Activated CD4-positive, alpha-beta T cell treated with anti-CD3 and anti-CD28 coated beads for 36 hours (primary cell): ENCODE measurements at regions not wholly inside any gene's neighbourhood (a gene's known extent, or its start where the extent isn't known, plus 50 kb on each side); places are given as distances from the start of the nearest gene placed in this dataset.
A peak's percentile ranks its signal among the peaks of the same experiment; 100 is the strongest.

Experiments
- ATAC-seq: fragments of 200-7000 bp; cut with Tn5 transposase; one replicate; pipeline ENCODE4 v1.10.0; 2021; ENCODE audit warnings: mild to moderate bottlenecking, moderate library complexity
- CTCF ChIA-PET: fragments of 350-600 bp; sonication (Branson Sonifier 250); formaldehyde crosslinking; loops from one replicate; lab custom pipeline; 2021; ENCODE audit warnings: antibody characterized with exemption; lab: Charles Lee
- POLR2A ChIA-PET: fragments of 350-600 bp; sonication (Branson Sonifier 250); formaldehyde crosslinking; loops from one replicate; lab custom pipeline; 2021; ENCODE audit warnings: antibody characterized with exemption, inconsistent platforms; lab: Charles Lee
- DNase-seq: peaks from one replicate; pipeline ENCODE4 v3.0.0-alpha.2; 2020
- H3K27ac Mint-ChIP-seq: one replicate; pipeline ENCODE4 v1.8.0; 2021; ENCODE audit warnings: mixed read lengths
- H3K27me3 Mint-ChIP-seq: one replicate; pipeline ENCODE4 v1.8.0; 2021; ENCODE audit warnings: mixed read lengths
- H3K36me3 Mint-ChIP-seq: one replicate; pipeline ENCODE4 v1.8.0; 2021; ENCODE audit warnings: low read depth, mixed read lengths
- H3K4me1 Mint-ChIP-seq: one replicate; pipeline ENCODE4 v1.8.0; 2021; ENCODE audit warnings: mixed read lengths
- H3K4me3 Mint-ChIP-seq: one replicate; pipeline ENCODE4 v1.8.0; 2021; ENCODE audit warnings: mild to moderate bottlenecking, moderate library complexity, mixed read lengths
- H3K9me3 Mint-ChIP-seq: one replicate; pipeline ENCODE4 v1.8.0; 2021; ENCODE audit warnings: low read depth, mixed read lengths
- intact Hi-C, 2 experiments: fragments of 100-400 bp; cut with DNase I in 1 of 2; cut with micrococcal nuclease in 1 of 2; formaldehyde crosslinking; loops; one replicate each; pipeline versions ENCODE4 v1.14.2 to v1.15.1; 2022 to 2024; cut with DNase I, micrococcal nuclease

DNA sequence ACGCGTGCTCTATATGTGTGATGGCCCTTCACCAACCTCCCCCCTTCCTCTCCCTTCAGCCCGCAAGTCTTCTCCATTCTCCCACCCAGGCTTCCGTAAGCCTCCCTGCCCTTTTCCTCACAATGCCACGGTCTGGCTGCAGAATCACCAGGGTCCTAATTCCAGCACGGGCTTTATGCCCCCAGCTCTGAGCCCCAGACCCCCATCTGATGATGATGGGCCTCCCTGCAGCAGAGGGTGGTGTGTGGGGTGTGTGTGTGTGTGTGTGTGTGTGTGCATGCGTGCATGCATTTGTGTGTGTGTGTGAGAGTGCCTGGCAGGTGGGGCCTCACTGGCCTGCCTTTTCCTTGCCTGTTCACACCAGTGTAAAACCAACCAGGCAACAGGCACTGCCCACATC is 109.9 kb downstream of the OAT start:
- ChIA-PET POLR2A (no interaction called here), CTCF (no interaction called here)
- DNase-seq (no peak), ATAC-seq (no peak)
- Mint-ChIP-seq H3K27me3 (no peaks in the 10 kb centered on the region), H3K4me3 (no peak overlapping the region), H3K36me3 (no peaks in the 10 kb centered on the region), H3K4me1 (no peaks in the 10 kb centered on the region), H3K9me3 (no peaks in the 10 kb centered on the region), H3K27ac (no peak overlapping the region)
- intact Hi-C loops, result no loop called here

DNA sequence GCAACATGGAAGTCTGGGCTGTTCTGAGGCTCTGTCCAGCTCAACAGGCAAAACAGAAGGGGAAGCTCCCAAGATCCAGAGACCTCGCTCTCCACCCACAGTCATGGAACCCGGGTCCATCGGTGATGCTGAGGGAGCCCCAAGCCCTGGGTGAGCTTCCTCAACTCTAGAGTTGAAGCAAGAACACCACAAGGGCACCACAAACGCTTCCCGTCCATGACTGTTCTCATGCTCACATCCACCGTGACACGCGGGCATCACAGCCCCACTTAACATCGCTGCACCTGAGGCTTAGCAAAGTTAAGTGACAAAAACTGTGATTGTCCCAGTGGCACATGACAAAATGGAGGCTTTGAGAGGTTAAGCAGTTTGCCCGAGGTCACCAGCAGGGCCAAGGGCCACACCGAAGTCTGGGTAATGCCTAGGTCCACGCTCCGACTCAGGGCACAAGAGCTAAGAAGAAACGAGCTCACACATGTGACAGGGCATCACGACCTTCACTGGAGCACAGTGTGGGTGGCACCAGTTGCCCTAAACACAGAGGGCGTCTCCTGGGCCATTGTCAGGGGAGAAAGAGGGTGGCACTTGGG is 110.6 kb downstream of the OAT start:
- ATAC-seq (no peak), DNase-seq (no peak)
- H3K4me3 Mint-ChIP-seq, result no peak overlapping the region
- H3K4me1 Mint-ChIP-seq, result no peaks in the 10 kb centered on the region
- no peaks in the 10 kb centered on the region for H3K27me3 Mint-ChIP-seq
- intact Hi-C loops, result no loop called here
- ChIA-PET CTCF (interaction anchor here (0.6 kb wide), 1 partner anchor 274 kb away, joined by 3 read pairs; no protein-coding TSS in a partner anchor), POLR2A (no interaction called here)
- no peaks in the 10 kb centered on the region for H3K36me3 Mint-ChIP-seq
- no peaks in the 10 kb centered on the region for H3K9me3 Mint-ChIP-seq
- no peak overlapping the region for H3K27ac Mint-ChIP-seq

DNA sequence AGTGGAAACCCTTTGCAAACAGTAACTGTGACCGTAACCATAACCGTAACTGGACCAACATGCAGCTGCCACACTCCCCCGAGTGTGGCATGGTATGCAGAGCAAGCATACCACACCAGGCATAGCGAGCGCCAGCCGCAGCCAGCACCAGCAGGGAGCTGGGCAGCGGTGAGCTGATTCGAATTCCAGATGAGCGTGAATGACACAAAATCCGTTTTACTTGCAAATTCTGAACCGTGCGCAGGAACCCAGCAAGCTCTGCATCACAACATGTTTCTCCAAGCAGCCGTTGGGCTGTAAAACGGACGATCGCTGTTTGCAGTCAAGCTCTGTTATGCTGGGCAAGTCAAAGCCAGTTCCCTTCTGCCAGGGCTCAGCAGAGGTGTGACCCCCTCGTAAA is 111.1 kb downstream of the OAT start:
- ChIA-PET CTCF (interaction anchor here (0.6 kb wide), 1 partner anchor 273 kb away, joined by 3 read pairs; no protein-coding TSS in a partner anchor), POLR2A (no interaction called here)
- DNase-seq (no peak), ATAC-seq (no peak)
- H3K27ac Mint-ChIP-seq, result no peak overlapping the region
- no peak overlapping the region for H3K4me3 Mint-ChIP-seq
- H3K9me3 Mint-ChIP-seq, result no peaks in the 10 kb centered on the region
- H3K4me1 Mint-ChIP-seq, result no peaks in the 10 kb centered on the region
- intact Hi-C loops, result no loop called here
- no peaks in the 10 kb centered on the region for H3K36me3 Mint-ChIP-seq
- no peaks in the 10 kb centered on the region for H3K27me3 Mint-ChIP-seq

DNA sequence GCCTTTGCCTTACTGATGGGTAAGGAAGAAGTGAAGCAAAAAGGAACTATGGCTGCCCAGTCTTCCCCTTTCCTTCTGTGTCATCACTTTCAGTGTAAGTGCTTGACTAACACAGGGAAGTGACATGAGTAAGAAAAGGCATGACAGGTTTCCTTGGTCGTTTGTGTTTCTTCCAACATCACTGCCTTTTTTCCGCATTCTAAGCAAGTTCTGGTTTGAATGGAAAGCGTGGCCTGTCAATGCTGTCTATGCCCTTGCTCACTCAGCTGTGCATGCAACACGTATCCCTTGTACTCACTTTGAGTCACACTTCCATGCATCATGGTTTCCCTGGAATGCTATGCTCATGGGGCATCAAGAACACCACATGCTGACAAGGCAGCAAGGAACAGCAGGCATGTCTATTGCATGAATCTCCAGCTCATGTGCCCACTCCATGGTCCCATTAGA is 111.8 kb downstream of the OAT start:
- no peak for DNase-seq
- POLR2A ChIA-PET, result no interaction called here
- CTCF ChIA-PET, result no interaction called here
- no peak overlapping the region for H3K4me3 Mint-ChIP-seq
- no peaks in the 10 kb centered on the region for H3K36me3 Mint-ChIP-seq
- no peaks in the 10 kb centered on the region for H3K27me3 Mint-ChIP-seq
- peak; percentile 51 for ATAC-seq
- H3K4me1 Mint-ChIP-seq, result no peaks in the 10 kb centered on the region
- H3K27ac Mint-ChIP-seq, result no peak overlapping the region
- intact Hi-C loops, result no loop called here
- H3K9me3 Mint-ChIP-seq, result no peaks in the 10 kb centered on the region

DNA sequence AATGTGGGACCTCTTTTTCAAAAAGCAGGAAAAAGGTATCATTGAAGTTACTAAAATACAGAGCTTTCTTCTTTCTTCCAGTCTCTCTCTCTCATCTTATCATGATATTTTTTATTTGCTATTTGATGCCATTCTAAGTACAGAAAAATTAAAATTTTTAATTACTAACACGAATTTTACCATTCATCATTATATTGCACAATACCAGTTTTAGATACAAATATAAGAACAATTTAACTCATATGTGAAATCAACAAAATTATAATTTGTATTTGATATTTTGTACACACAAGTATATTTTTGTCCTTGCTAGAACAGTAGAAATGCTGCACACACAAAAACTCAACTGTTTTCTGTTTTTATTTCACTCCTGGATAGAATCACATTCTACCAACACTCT is 112.2 kb downstream of the OAT start:
- ATAC-seq, result no peak
- Mint-ChIP-seq H3K9me3 (no peaks in the 10 kb centered on the region), H3K4me1 (no peaks in the 10 kb centered on the region), H3K27me3 (no peaks in the 10 kb centered on the region), H3K27ac (no peak overlapping the region), H3K4me3 (no peak overlapping the region), H3K36me3 (no peaks in the 10 kb centered on the region)
- CTCF ChIA-PET, result no interaction called here
- intact Hi-C loops, result no loop called here
- POLR2A ChIA-PET, result no interaction called here
- no peak for DNase-seq

DNA sequence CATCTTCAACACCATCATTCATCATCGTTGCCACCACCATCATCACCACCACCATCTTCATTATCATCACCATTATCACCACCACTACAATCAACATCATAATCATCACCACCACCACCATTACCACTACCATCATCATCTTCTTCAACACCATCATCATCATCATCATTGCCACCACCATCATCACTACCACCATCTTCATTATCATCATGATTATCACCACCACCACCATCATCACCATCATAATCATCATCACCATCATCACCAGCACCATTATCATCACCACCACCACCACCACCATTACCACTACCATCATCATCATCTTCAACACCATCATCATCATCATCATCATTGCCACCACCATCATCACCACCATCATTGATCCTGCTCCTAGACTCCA is 112.7 kb downstream of the OAT start:
- H3K4me1 Mint-ChIP-seq, result no peaks in the 10 kb centered on the region
- DNase-seq (no peak), ATAC-seq (no peak)
- ChIA-PET CTCF (no interaction called here), POLR2A (no interaction called here)
- intact Hi-C loops, result no loop called here
- no peaks in the 10 kb centered on the region for H3K27me3 Mint-ChIP-seq
- no peaks in the 10 kb centered on the region for H3K36me3 Mint-ChIP-seq
- no peak overlapping the region for H3K27ac Mint-ChIP-seq
- H3K9me3 Mint-ChIP-seq, result peaks cover under 1% of the 10 kb centered on the region
- no peak overlapping the region for H3K4me3 Mint-ChIP-seq

DNA sequence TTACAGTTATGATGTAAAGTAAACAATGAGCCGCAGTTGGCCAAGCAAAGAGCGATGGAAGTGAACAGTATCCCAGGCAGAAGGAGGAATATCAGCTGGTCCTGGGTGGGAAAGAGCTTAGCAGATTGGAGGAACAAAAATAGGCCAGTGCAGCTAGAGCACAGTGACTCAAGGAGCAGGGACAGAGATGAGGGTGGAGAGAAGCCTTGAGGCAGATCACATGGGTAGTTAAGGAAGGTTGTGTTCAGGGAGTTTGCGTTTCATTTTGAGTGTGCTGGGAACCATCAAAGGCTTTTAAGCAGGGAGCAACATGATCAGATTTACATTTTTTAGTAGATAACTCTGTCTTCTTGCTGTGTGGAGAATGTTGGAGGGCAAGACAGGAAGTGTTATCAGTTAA is 113.6 kb downstream of the OAT start:
- Mint-ChIP-seq H3K36me3 (no peaks in the 10 kb centered on the region), H3K4me3 (no peak overlapping the region), H3K27me3 (no peaks in the 10 kb centered on the region), H3K4me1 (no peaks in the 10 kb centered on the region), H3K27ac (no peak overlapping the region), H3K9me3 (peaks cover 8% of the 10 kb centered on the region)
- DNase-seq, result no peak
- CTCF ChIA-PET, result no interaction called here
- ATAC-seq, result no peak
- intact Hi-C loops, result no loop called here
- POLR2A ChIA-PET, result no interaction called here

DNA sequence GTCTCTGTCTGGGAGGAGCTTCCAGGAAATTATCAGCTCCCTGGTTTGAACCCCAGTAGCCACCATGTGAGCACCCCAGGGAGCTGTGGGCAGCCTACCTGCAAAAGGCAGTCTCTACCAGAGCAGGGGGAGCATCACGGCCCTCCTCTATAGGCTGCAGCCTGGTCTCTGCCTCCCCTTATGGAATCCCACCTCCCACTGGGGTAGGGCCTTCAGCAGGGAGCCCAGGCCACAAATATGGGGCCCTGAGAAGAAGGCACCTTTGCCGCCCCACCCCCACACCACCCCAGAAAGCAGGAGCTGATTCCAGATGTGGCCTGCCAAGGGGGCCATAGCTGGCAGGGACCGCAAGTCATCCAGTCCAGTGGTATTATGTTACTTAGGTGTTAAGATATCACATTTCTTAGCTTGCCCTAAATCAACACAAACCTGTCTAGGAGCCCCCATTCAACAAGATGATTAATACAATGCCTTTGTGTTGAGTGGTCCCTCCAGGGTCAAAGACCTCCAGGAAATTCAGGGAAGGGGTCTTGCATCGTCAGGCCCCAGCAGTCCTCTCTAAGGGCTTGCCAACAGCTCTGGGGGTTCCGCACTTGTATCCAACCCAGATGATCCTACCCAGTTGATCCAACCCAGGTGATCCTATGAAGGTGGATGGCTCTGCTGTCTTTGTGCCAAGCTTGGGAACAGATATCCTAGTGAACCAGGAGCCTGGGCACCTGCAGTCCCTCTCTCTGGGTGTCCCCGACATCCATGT is 114.9 kb downstream of the OAT start:
- H3K4me3 Mint-ChIP-seq, result no peak overlapping the region
- intact Hi-C loops, result no loop called here
- H3K36me3 Mint-ChIP-seq, result no peaks in the 10 kb centered on the region
- ATAC-seq (no peak), DNase-seq (no peak)
- ChIA-PET POLR2A (no interaction called here), CTCF (no interaction called here)
- H3K27me3 Mint-ChIP-seq, result no peaks in the 10 kb centered on the region
- H3K9me3 Mint-ChIP-seq, result peaks cover 9% of the 10 kb centered on the region
- no peaks in the 10 kb centered on the region for H3K4me1 Mint-ChIP-seq
- H3K27ac Mint-ChIP-seq, result no peak overlapping the region

DNA sequence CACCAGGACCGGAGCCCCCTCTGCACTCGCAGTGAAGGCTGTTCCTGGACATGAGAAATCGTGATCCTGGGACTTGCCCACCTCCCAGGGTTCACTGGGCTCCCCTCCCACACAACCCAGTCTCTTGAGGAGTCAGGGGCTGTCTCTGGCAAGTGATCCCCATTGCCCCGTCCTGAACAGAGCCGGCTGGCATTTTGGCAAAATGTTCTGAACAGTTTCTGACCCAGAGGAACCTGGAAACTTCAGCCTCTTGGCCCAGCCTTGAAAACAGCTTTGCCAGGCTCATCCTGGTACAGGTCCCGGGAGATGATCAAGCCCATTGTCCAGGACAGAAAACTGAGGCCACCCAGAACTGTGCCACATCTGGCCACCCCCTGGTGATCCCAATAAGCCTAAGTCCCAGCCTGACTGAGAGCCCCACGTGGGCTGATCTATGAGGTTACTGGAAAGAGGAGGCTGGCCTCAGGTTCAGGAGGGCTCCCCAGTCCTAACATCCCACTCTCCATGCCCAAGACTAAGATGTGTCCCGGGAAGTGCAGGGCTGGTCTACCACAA is 115.7 kb downstream of the OAT start:
- DNase-seq (no peak), ATAC-seq (no peak)
- Mint-ChIP-seq H3K36me3 (no peaks in the 10 kb centered on the region), H3K4me3 (no peak overlapping the region), H3K27ac (no peak overlapping the region), H3K27me3 (no peaks in the 10 kb centered on the region), H3K9me3 (peaks cover 9% of the 10 kb centered on the region), H3K4me1 (no peaks in the 10 kb centered on the region)
- POLR2A ChIA-PET, result no interaction called here
- intact Hi-C loops, result no loop called here
- CTCF ChIA-PET, result no interaction called here

DNA sequence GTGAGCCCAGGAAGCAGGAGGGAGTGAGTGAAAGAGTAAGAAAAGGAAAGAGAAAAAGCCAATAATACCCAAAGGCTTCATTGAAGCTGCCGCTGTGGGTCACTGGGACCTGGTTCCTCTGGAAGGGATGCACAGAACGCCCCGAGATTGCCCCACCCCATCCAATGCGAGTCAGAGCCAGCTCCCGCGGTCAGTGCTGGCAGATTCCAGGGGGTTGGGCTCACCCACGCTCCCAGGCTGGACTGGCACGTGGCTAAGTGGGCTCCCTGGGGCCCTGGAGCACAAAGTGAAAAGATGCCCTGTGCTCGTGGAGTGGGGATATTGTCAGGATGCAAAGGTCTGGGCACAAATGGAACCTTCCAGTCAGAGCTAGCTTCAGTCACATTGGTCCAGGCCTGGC is 117.0 kb downstream of the OAT start:
- H3K4me1 Mint-ChIP-seq, result no peaks in the 10 kb centered on the region
- H3K27me3 Mint-ChIP-seq, result no peaks in the 10 kb centered on the region
- ATAC-seq (no peak), DNase-seq (no peak)
- H3K4me3 Mint-ChIP-seq, result no peak overlapping the region
- no peaks in the 10 kb centered on the region for H3K36me3 Mint-ChIP-seq
- H3K27ac Mint-ChIP-seq, result no peak overlapping the region
- H3K9me3 Mint-ChIP-seq, result peaks cover 9% of the 10 kb centered on the region
- intact Hi-C loops, result no loop called here
- ChIA-PET CTCF (interaction anchor here (1.1 kb wide), 1 partner anchor 11 kb away, joined by 3 read pairs; no protein-coding TSS in a partner anchor), POLR2A (no interaction called here)

DNA sequence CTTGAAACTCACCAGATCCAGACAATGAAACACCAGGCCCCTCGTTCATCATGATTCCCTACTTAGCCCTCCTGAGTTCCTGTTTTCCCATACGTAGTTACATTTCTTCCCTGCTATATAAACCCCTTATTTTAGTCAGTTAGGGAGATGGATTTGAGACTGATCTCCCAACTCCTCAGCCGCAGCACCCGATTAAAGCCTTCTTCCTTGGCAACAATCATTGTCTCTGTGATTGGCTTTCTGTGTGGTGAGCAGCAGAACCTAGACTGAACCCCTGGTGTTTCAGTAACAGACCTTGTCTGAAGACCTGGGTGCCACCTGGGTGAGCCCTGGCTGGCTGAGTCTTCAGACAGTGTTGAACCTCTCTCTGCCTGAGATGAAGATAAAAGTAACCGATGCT is 118.0 kb downstream of the OAT start:
- no peak for ATAC-seq
- Mint-ChIP-seq H3K4me1 (no peaks in the 10 kb centered on the region), H3K4me3 (no peak overlapping the region), H3K36me3 (no peaks in the 10 kb centered on the region), H3K27me3 (no peaks in the 10 kb centered on the region), H3K9me3 (peaks cover 9% of the 10 kb centered on the region), H3K27ac (no peak overlapping the region)
- ChIA-PET CTCF (interaction anchor here (1.1 kb wide), 1 partner anchor 10 kb away, joined by 3 read pairs; no protein-coding TSS in a partner anchor), POLR2A (no interaction called here)
- DNase-seq, result no peak
- intact Hi-C loops, result no loop called here

DNA sequence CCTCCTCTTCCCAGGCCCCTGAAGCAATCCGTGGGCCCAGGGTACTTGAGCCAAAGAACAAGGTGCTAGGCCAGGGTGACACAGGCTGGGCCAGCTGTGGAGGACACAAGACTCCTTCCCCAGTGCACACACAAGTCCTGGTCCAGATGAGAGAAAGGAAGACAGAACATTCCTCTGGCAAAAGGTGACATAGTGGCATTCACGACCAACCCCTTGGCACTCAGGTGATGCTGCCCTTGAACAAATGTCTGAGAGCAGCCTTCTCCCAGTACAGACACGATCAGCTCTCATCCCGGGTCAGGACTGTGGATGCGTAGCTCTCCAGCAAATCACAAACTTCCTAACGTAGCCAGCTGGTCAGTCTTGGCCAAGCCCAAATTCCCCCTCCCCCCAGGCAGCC is 118.5 kb downstream of the OAT start:
- intact Hi-C loops, result no loop called here
- Mint-ChIP-seq H3K36me3 (no peaks in the 10 kb centered on the region), H3K27ac (no peak overlapping the region), H3K4me1 (no peaks in the 10 kb centered on the region), H3K4me3 (no peak overlapping the region), H3K27me3 (no peaks in the 10 kb centered on the region), H3K9me3 (peaks cover 9% of the 10 kb centered on the region)
- DNase-seq (no peak), ATAC-seq (no peak)
- CTCF ChIA-PET, result interaction anchor here (0.5 to 1.0 kb wide), 2 partner anchors 11 to 66 kb away, joined by 3 read pairs; no protein-coding TSS in a partner anchor
- POLR2A ChIA-PET, result no interaction called here
